HK-2 (cell line): ENCODE measurements at regions not wholly inside any gene's neighbourhood (a gene's known extent, or its start where the extent isn't known, plus 50 kb on each side); places are given as distances from the start of the nearest gene placed in this dataset.
"Not testable (repeated sequence)": the region's sequence is repeated elsewhere in the genome, so short reads cannot be mapped to it uniquely, and the experiment has no call there.

Experiments used
- DNase-seq: peaks from one replicate; pipeline ENCODE4 v3.0.0-alpha.2; 2018; ENCODE audit not compliant: unreplicated experiment

DNA sequence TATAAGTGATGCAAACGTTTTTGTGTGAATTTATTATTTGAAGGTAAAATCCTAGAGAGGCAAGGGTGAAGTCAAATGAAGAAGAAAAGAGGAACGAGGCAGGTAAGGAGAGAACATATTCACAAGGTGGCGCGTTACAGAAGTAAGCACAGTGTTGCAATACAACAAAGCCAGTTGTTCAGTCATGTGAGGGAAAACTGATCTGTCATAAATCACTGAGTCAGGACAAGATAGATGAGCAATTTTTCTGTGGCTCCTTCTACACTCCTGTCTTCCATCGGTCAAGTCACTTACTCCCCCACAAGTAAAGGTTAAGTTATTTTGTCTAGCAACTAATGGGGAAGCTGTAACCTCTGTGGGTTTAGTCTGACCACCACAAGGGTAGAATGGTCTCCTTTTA, 203.0 kb upstream of the GK2 start:
- DNase-seq, result no peak

GRCh38 chr4:79609817-79610216, 201.8 kb upstream of the GK2 start:
- no peak for DNase-seq

DNA sequence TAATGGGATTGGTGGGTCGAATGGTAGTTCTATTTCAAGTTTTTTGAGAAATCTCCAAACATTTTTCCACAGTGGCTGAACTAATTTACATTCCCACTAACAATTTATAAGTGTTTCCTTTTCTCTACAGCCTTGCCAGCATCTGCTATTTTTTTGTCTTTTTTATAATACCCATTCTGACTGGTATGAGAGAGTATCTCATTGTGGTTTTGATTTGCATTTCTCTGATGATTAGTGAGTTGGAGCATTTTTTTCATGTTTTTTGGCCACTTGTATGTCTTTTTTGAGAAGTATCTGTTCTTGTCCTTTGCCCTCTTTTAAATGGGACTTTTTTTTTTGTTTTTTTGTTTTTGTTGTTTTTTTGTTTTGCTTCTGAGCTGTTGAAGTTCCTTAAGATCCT, 200.0 kb upstream of the GK2 start:
- no peak for DNase-seq

- DNase-seq, result no peak
These were observed 196.1 kb upstream of the GK2 start for GRCh38 chr4:79604152-79604551.

DNA sequence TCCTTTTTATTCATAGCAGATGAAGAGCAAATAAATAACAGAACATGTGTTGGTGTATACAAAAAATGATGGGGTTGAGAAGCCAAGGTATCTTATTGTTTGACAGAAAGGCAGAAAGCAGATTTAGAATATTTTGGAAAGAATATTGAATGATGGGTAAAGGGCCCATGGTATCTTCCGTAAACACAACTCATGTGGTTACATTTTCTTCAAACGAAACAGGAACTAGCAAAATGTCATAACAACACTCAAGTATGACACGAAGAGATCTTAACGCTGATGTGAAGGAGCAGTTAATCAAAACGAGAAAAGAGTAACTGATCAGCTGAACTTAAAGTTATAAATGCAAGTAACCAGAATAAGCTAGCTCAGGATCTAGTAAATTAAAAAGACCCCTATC, 195.7 kb upstream of the GK2 start:
- no peak for DNase-seq

GRCh38 chr4:79599691-79600090, 191.7 kb upstream of the GK2 start:
- DNase-seq, result no peak

DNA sequence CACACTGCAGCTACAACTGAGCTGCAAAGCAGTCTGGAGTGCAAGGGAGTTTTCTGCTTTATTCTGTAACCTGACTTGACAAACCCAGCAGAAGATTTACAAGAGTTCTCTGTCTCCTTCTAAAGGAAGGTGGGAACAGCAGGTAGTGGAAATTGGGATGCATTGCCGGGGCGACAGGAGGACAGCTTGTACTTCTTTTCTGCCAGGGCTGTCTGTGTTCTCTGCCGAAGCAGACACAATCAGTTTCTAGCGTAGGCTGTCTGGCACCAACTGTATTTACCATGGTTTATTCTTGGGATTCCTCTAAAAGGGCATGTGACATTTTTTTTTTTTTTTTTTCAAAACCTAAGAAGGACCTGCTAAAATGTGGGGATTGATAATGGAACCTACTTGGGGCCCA, 190.8 kb upstream of the GK2 start:
- DNase-seq, result no peak

DNA sequence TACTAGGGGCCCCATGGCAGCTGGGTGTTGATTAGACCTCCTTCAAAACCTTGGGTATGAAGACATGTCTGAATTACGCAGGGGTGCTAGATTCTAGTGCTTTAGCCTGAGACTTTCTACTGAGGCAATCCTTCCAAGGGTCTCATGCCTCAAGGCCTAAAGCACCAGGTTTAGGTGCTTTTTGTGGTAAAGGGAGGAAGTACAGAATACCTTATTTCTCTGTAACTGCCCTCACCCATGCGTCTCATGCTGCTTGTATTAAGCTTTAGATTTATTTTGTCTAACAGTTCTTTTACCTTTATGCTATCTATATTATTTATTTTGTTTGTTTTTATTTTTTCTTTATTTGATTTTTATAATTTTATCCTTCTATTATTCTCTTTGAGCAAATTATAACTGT, 190.2 kb upstream of the GK2 start:
- no peak for DNase-seq

DNA sequence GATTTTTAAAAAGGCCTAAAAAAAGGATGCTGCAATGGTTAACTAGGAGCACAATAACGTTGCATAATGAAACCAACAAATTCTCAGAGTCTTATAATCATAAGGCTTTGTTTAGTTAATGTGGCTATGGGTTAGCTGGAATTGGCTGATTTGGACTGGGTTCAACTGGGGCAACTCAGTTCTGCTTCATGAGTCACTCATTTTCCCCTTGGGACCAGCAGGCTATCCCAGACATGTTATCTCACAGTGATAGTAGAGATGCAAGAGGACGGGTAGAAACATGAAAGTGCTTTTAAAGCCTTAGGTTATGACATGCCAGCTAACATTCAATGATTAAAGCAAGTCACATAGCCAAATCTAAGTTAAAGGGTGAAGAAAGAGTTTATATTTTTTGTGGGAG, 189.2 kb upstream of the GK2 start:
- no peak for DNase-seq

DNA sequence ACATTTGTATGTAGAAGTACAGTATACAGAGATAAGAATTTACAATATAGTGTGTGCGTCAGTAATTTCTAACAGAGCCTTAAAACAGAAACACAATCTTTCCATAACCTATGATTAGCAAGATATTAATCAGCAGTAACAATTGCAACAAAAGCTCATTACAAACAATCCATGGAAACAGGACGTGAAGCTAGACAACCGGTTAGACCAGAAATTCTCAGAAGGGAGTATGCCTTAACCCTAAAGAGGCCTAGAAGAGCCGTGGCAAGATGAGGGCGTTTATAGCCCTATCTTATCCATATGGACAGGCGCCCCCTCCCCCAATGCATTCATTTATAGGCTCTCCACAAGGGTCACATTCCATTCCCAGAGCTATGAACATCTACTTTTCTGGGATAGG, 184.2 kb upstream of the GK2 start:
- DNase-seq, result not testable (repeated sequence)

- DNase-seq, result no peak
These were observed 180.7 kb upstream of the GK2 start for GRCh38 chr4:79588679-79589078.

DNA sequence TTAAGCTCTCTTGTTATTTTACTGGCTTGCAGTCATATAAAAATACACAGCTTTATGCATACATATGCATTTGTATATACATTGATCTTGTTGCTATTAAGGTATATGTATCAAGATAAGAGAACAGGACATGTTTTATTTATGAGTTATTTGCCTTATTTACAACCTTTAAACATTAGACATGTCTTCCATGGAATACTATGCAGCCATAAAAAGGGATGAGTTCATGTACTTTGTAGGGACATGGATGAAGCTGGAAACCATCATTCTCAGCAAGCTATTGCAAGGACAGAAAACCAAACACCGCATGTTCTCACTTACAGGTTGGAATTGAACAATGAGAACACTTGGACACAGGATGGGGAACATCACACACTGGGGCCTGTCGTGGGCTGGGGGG, 179.2 kb upstream of the GK2 start:
- DNase-seq, result not testable (repeated sequence)

DNA sequence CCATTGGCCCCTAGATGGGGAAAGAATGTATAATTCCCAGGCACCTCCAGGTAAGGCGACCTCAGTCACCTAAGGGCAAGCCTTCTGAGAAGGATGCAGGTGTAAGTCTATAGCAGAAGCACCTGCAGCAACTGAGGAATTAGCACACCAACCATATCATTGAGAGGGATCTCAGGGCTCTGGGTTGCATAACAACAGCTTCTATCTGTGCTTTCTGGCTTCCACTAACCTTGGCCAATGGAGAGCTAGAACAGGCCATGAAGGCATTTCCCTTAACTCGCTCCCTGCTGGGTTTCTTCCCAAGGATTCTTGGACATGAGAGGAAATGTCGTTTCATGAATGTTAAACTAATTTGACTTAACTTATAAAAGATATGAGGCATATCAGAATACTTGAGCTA, 177.8 kb upstream of the GK2 start:
- no peak for DNase-seq

DNA sequence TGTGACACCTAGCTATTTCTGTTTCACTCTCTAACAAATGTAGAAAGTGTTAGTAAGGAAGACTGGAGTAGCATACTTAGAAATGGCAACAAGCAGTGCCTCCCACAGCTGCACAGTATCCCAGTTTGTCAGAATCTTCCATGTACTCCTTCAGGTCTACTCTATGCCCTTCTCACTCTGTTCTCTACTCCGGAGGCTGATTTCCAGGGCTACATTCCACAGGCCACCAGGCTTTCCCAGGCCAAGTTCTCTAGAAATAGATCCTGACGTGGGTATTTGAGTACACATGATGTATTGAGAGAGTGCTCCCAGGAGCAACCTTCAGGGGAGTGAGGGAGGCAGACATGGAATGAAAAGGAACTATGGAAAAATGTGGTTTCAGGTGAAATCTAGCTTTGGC, 177.3 kb upstream of the GK2 start:
- DNase-seq, result no peak

- no peak for DNase-seq
These were observed 176.9 kb upstream of the GK2 start for GRCh38 chr4:79584902-79585301.

GRCh38 chr4:79584352-79584751, 176.3 kb upstream of the GK2 start:
- DNase-seq, result no peak

DNA sequence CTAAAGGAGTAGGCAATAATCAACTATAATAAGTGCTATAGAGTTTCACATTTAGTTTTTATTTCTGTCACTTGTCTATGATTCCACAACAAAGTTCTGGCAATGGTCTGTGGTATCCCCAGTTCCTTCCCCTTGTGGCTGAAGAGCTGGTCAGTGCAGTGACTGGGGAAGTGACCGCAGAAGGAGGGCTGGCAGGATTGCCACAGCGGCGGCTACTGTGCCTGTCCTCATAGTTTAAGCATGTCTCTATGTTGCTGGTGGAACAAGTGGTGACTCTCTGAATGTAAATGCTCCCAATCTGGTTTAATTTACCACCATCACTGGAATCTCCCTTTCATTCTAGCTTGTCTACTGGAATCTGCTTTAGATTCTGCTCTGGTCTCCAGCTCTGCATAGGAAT, 170.6 kb upstream of the GK2 start:
- no peak for DNase-seq

GRCh38 chr4:79576429-79576753, 168.4 kb upstream of the GK2 start:
- no peak for DNase-seq

DNA sequence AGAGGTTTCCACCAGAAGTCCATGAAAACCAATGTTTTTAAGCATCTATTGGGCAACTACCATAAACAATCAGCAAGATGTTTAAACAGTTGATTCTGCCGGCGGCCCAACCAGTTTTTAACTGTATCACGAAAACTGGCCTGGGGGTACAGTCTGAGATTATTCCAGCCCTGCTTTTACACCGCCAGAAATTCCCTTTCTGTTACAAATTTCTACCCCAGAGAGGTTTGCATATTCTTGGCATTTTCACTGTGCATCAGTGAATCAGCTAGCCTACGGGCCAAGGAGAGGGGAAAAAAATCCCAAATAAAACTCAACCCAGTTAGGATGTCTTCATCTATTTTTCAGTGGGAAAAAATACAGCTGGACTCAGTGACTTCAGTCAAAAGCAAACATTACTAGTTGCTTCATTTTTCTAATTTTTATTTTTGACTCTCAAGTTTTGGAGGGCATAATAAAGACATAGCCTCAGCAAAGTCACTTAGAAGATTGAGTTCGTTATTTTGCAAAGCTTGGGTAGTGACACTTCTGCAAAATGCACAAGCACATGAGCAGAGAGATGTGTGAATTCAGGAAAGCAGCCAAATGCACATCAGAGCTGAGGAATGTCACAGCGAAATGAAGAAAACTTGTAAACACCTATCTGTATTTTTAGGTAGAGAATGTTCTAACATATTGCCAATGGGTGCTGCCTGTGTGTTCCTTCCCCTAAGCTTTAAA, 167.8 kb upstream of the GK2 start:
- no peak for DNase-seq

DNA sequence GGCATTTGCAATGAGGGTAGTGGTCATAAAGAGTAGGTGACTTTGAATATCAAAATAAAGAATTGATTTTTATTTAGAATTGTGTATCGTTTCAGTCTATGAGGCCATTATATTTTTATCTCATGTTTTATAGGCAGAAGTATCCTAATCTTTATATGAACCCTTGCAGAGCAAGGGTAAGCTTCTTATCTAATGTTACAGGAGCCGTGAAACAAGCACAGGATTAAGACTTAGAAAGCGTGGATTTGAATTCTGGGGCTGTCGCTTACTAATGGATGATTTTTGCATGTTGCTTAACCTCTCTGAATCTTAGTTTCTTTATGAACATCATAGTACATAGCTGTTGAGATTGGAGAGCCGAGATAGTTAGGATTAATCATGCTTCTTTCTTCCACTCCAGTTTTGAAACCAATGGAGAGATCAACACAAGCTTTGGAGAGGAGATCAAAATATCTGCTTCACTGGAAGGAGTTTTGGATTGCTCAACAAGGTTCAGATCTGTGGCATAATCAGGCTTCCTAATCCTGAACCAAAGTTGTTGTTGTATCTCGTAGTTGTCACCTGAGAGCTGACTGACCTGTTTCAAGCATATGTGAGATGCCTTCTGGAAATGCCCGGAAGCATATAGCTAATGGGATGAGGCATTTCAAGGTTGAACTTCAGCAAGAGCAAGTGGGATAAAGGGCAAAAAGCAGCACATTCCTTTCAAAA, 166.9 kb upstream of the GK2 start:
- DNase-seq, result no peak

DNA sequence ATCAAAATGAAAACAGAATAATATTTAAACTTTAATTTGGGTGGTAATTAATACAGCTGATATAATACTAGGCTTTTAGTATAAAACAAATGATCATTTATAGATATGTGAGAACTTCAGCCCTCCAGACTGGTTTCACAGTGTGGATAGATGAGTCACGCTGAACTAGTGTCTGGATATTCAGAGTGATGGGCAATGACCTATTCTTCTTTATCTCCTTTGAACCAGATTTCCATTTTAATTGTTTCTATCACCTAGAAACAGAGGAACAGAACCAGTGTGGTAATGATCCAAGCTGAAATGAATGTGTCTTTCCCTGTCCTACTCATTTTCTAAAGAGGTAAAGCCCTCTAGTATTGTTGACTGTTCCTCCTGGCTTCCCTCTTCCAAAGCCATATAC, 155.2 kb upstream of the GK2 start:
- no peak for DNase-seq

DNA sequence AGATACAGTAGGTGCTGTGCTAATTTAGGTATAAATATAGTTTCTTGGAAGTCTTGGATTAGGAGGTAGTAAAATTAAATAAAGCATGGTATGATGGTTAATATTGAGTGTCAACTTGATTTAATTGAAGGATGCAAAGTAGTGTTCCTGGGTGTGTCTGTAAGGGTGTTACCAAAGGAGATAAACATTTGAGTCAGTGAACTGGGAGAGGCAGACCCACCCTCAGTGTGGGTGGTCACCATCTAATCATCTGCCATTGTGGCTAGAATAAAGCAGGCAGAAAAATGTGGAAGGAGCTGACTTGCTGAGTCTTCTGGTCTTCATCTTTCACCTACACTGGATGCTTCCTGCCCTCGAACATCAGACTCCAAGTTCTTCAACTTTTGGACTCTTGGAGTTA, 153.7 kb upstream of the GK2 start:
- no peak for DNase-seq

- DNase-seq, result not testable (repeated sequence)
These were observed 151.4 kb upstream of the GK2 start for GRCh38 chr4:79559398-79559797.

DNA sequence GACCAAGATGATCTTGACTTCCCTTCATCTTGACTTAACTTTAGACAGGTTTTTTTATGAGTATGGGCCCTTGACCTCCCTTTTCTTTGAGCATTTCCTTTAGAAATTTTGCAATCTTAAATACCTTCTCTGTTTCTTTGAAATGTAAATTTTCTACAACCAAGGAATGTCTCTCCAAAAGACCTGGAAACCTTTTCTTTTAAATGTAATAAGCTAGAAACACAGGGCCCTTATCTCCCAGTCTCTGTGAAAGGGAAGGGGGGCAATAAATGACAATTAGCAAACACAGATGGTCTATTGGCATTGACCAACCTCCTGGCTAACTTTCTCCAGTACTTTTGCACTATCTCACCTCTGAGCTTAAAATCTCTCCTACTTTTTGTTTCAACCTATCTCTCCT, 144.3 kb upstream of the GK2 start:
- DNase-seq, result no peak
